ENCODE measurements at regions not wholly inside any gene's neighbourhood (a gene's known extent, or its start where the extent isn't known, plus 50 kb on each side); places are given as distances from the start of the nearest gene placed in this dataset.
"Not testable (repeated sequence)": the region's sequence is repeated elsewhere in the genome, so short reads cannot be mapped to it uniquely, and the experiment has no call there.

DNA sequence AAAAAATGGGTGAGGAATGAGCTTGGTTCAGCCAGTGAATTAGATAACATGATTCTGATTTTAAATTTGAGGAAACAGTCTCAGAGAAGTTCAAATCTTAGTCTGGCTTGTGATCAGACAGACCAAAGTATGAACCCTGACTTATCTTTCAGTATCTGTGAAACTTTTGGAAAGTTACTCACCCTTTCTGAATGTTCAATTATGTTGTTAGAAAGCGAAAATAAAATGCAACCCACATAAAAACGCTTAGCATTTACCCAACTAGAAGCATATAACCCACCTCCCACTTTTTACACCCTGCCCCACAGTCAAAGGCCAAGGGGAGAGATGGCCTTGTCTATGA lies 319.7 kb downstream of the SPATA31A1 start:
- TF ChIP-seq, protein P1, sequence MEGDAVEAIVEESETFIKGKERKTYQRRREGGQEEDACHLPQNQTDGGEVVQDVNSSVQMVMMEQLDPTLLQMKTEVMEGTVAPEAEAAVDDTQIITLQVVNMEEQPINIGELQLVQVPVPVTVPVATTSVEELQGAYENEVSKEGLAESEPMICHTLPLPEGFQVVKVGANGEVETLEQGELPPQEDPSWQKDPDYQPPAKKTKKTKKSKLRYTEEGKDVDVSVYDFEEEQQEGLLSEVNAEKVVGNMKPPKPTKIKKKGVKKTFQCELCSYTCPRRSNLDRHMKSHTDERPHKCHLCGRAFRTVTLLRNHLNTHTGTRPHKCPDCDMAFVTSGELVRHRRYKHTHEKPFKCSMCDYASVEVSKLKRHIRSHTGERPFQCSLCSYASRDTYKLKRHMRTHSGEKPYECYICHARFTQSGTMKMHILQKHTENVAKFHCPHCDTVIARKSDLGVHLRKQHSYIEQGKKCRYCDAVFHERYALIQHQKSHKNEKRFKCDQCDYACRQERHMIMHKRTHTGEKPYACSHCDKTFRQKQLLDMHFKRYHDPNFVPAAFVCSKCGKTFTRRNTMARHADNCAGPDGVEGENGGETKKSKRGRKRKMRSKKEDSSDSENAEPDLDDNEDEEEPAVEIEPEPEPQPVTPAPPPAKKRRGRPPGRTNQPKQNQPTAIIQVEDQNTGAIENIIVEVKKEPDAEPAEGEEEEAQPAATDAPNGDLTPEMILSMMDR (IDR thresholded peaks at IDR 0.05): not testable (repeated sequence)
- TF ChIP-seq EZH2 (IDR thresholded peaks at IDR 0.05; ENCODE audit: borderline replicate concordance, insufficient read depth, low read depth, low read length, poor library complexity, severe bottlenecking): not testable (repeated sequence)
